Glutamatergic neuron (in vitro differentiated cells): ENCODE measurements at regions not wholly inside any gene's neighbourhood (a gene's known extent, or its start where the extent isn't known, plus 50 kb on each side); places are given as distances from the start of the nearest gene placed in this dataset.
"Not testable (repeated sequence)": the region's sequence is repeated elsewhere in the genome, so short reads cannot be mapped to it uniquely, and the experiment has no call there.

Source experiments
- DNase-seq: peaks from one replicate; pipeline ENCODE4 v3.0.0; 2022
- H3K27ac Mint-ChIP-seq: one replicate; pipeline ENCODE4 v1.8.0; 2020; ENCODE audit warnings: mild to moderate bottlenecking, mixed read lengths, inconsistent platforms; ENCODE audit not compliant: unreplicated experiment
- H3K27me3 Mint-ChIP-seq: one replicate; pipeline ENCODE4 v1.8.0; 2020; ENCODE audit warnings: mild to moderate bottlenecking, moderate library complexity, mixed read lengths, inconsistent platforms; ENCODE audit not compliant: unreplicated experiment
- H3K36me3 Mint-ChIP-seq: one replicate; pipeline ENCODE4 v1.8.0; 2020; ENCODE audit warnings: mild to moderate bottlenecking, mixed read lengths, inconsistent platforms; ENCODE audit not compliant: unreplicated experiment
- H3K4me1 Mint-ChIP-seq: one replicate; pipeline ENCODE4 v1.8.0; 2020; ENCODE audit warnings: mild to moderate bottlenecking, low read depth, mixed read lengths, inconsistent platforms; ENCODE audit not compliant: unreplicated experiment
- H3K4me3 Mint-ChIP-seq: one replicate; pipeline ENCODE4 v1.8.0; 2020; ENCODE audit warnings: mild to moderate bottlenecking, mixed read lengths, inconsistent platforms; ENCODE audit not compliant: unreplicated experiment
- H3K9me3 Mint-ChIP-seq: one replicate; pipeline ENCODE4 v1.8.0; 2020; ENCODE audit warnings: mild to moderate bottlenecking, moderate library complexity, mixed read lengths, inconsistent platforms; ENCODE audit not compliant: unreplicated experiment
- CTCF ChIP-seq: fragments of 200-600 bp; sonication (generic); IDR thresholded peaks from one replicate; pipeline ENCODE4 v1.5.0; 2021; ENCODE audit not compliant: partially characterized antibody, unreplicated experiment

DNA sequence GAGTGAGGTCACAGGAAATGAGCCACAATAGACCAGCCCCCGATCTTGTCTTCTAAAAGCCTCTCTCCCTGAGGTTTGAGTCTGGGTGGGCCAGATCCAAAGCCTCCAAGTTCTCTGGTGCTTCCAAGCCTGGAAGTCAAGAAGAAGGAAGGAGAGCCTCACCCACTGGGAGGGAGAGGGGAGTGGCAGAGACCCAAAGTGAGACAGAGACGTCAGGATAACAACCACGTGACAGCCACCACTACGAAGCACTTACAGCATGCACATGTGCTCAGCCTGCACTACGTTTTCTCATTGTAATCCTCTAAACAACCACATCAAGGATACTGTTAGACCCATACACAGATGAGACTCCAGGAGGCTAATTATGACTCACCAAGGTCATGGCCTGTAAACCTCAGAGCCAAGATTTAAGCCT is 197.3 kb upstream of the LINGO1 start:
- Mint-ChIP-seq H3K4me3 (no peak overlapping the region), H3K36me3 (no peaks in the 10 kb centered on the region), H3K27ac (no peak overlapping the region), H3K27me3 (peaks cover 8% of the 10 kb centered on the region), H3K4me1 (peaks cover 6% of the 10 kb centered on the region), H3K9me3 (peaks cover 3% of the 10 kb centered on the region)
- no peak for DNase-seq
- TF ChIP-seq CTCF, result no peak

- not testable (repeated sequence) for H3K36me3 Mint-ChIP-seq, H3K27ac Mint-ChIP-seq, H3K4me3 Mint-ChIP-seq, DNase-seq, H3K4me1 Mint-ChIP-seq, H3K9me3 Mint-ChIP-seq
- peaks cover 11% of the 10 kb centered on the region for H3K27me3 Mint-ChIP-seq
Observed at GRCh38 chr15:77829331-77829730, 196.6 kb upstream of the LINGO1 start.

DNA sequence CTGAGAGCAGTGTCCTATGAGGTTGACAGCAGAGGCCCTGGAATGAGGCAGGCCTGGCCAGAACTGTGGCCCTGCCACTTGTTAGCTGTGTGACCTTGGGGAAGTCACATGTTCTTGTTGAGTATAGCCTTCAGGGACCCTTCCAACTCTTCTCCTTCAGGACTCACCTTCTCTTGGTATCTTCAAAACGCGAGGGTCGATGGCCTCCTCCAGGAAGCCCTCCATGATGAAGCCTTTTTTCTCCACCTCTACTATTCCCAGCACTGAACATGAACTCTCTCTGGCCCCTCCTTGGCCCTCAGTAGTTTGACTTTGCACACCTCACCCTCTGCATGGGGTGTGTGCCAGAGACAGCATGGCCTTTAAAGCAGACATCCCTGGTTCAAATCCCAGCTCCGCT is 195.1 kb upstream of the LINGO1 start:
- Mint-ChIP-seq H3K4me1 (peaks cover 6% of the 10 kb centered on the region), H3K27ac (no peak overlapping the region), H3K9me3 (no peaks in the 10 kb centered on the region), H3K4me3 (no peak overlapping the region), H3K27me3 (peaks cover 19% of the 10 kb centered on the region), H3K36me3 (no peaks in the 10 kb centered on the region)
- TF ChIP-seq CTCF, result no peak
- DNase-seq, result no peak

DNA sequence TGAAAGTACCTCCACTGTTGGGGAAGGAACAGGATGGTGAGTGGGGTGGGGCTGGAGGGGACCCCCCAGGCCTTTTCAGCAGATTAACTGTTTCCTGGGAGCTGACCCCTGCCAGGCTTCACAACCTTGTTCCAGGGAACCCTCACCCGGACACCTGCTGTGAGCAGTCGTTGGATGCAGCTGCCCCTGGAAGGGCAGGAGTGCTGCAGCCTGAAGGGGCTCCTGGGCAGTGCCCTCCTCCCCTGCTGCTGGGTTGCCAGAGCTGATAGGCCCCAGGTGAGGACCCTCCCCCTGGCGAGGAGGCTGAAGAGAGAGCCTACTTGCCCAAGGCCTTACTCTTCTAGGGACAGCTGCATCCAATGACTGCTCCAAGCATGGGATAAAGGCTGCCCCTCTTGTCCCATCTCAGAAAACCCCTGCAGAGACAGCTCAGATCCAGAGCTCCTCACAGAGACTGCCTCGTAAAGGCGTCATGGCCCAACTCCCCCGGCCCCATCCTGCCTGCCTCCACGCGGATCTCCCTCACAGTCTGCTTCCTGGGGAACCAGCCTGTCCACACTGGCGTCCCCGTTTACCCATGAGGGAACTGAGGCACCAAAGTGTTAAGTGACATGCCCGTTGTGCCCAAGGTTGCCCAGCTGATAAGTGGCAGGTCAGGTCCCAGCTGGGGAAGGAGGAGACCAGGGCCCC is 193.4 kb upstream of the LINGO1 start:
- TF ChIP-seq CTCF, result no peak
- no peak for DNase-seq
- H3K27ac Mint-ChIP-seq, result no peak overlapping the region
- H3K4me1 Mint-ChIP-seq, result peaks cover 8% of the 10 kb centered on the region
- H3K27me3 Mint-ChIP-seq, result peaks cover 21% of the 10 kb centered on the region
- H3K9me3 Mint-ChIP-seq, result peaks cover under 1% of the 10 kb centered on the region
- H3K4me3 Mint-ChIP-seq, result no peak overlapping the region
- no peaks in the 10 kb centered on the region for H3K36me3 Mint-ChIP-seq

- H3K4me3 Mint-ChIP-seq, result no peak overlapping the region
- TF ChIP-seq CTCF, result no peak
- H3K27ac Mint-ChIP-seq, result no peak overlapping the region
- H3K36me3 Mint-ChIP-seq, result no peaks in the 10 kb centered on the region
- H3K9me3 Mint-ChIP-seq, result peaks cover 4% of the 10 kb centered on the region
- peaks cover 11% of the 10 kb centered on the region for H3K4me1 Mint-ChIP-seq
- peaks cover 27% of the 10 kb centered on the region for H3K27me3 Mint-ChIP-seq
- DNase-seq, result no peak
Observed at GRCh38 chr15:77825546-77825945, 192.8 kb upstream of the LINGO1 start.

GRCh38 chr15:77825252-77825542 is 192.5 kb upstream of the LINGO1 start:
- no peak overlapping the region for H3K4me3 Mint-ChIP-seq
- H3K27me3 Mint-ChIP-seq, result peaks cover 27% of the 10 kb centered on the region
- TF ChIP-seq CTCF, result no peak
- peaks cover 11% of the 10 kb centered on the region for H3K4me1 Mint-ChIP-seq
- H3K36me3 Mint-ChIP-seq, result no peaks in the 10 kb centered on the region
- H3K27ac Mint-ChIP-seq, result no peak overlapping the region
- H3K9me3 Mint-ChIP-seq, result peaks cover 7% of the 10 kb centered on the region
- DNase-seq, result no peak
